Ectodermal cell (in vitro differentiated cells): ENCODE measurements at regions not wholly inside any gene's neighbourhood (a gene's known extent, or its start where the extent isn't known, plus 50 kb on each side); places are given as distances from the start of the nearest gene placed in this dataset.

Experiments
- H3K27ac ChIP-seq: 2 replicates; pipeline ENCODE4 v1.7.0; 2013; ENCODE audit warnings: mild to moderate bottlenecking, low read depth, low read length; ENCODE audit not compliant: insufficient read depth, poor library complexity, severe bottlenecking
- H3K27me3 ChIP-seq: 2 replicates; pipeline ENCODE4 v1.7.0; 2013; ENCODE audit warnings: mild to moderate bottlenecking, low read length; ENCODE audit not compliant: insufficient read depth, control insufficient read depth, poor library complexity, severe bottlenecking
- H3K36me3 ChIP-seq: one replicate; pipeline ENCODE4 v1.7.0; 2013; ENCODE audit warnings: low read length; ENCODE audit not compliant: control insufficient read depth, insufficient read depth
- H3K4me1 ChIP-seq: one replicate; pipeline ENCODE4 v1.7.0; 2013; ENCODE audit warnings: low read length; ENCODE audit not compliant: control insufficient read depth, insufficient read depth
- H3K4me3 ChIP-seq: 2 replicates; pipeline ENCODE4 v1.7.0; 2013; ENCODE audit warnings: low read depth, low read length, control low read depth; ENCODE audit not compliant: insufficient read depth
- H3K9me3 ChIP-seq: 2 replicates; pipeline ENCODE4 v1.7.0; 2013; ENCODE audit warnings: mild to moderate bottlenecking, low read length, moderate library complexity; ENCODE audit not compliant: control insufficient read depth
- WGBS, 2 experiments: methylation state at CpG; one replicate each; pipeline ENCODE4 v1.1.7; 2013; ENCODE audit warnings: missing lambda C conversion rate in 2 of 2; 5-methylcytosine and 5-hydroxymethylcytosine counted together

GRCh38 chr1:182135946-182136345 lies 74.4 kb upstream of the ZNF648 start:
- H3K27ac ChIP-seq = no peak overlapping the region
- no peaks in the 10 kb centered on the region for H3K27me3 ChIP-seq
- H3K4me1 ChIP-seq = no peaks in the 10 kb centered on the region
- H3K4me3 ChIP-seq = no peak overlapping the region
- H3K9me3 ChIP-seq = no peaks in the 10 kb centered on the region
- H3K36me3 ChIP-seq = no peaks in the 10 kb centered on the region
- 96 to 100% methylated on average over 1 of the region's 1 CpG for WGBS, 2 experiments

- WGBS, 2 experiments = 60 to 93% methylated on average over 1 to 4 of the region's 4 CpGs
- H3K4me3 ChIP-seq = no peak overlapping the region
- H3K36me3 ChIP-seq = no peaks in the 10 kb centered on the region
- no peaks in the 10 kb centered on the region for H3K27me3 ChIP-seq
- no peaks in the 10 kb centered on the region for H3K4me1 ChIP-seq
- no peaks in the 10 kb centered on the region for H3K9me3 ChIP-seq
- H3K27ac ChIP-seq = no peak overlapping the region
Measured at GRCh38 chr1:182134257-182134656, 72.7 kb upstream of the ZNF648 start.

- no peaks in the 10 kb centered on the region for H3K36me3 ChIP-seq
- no peaks in the 10 kb centered on the region for H3K27me3 ChIP-seq
- WGBS, 2 experiments = 90 to 94% methylated on average over 6 of the region's 7 CpGs
- no peak overlapping the region for H3K4me3 ChIP-seq
- H3K9me3 ChIP-seq = no peaks in the 10 kb centered on the region
- no peaks in the 10 kb centered on the region for H3K4me1 ChIP-seq
- no peak overlapping the region for H3K27ac ChIP-seq
Measured at GRCh38 chr1:182133181-182133580, 71.7 kb upstream of the ZNF648 start.

GRCh38 chr1:182129398-182129797 lies 67.9 kb upstream of the ZNF648 start:
- 90 to 94% methylated on average over 9 of the region's 9 CpGs for WGBS, 2 experiments
- Histone ChIP-seq H3K4me1 (no peaks in the 10 kb centered on the region), H3K4me3 (no peak overlapping the region), H3K36me3 (no peaks in the 10 kb centered on the region), H3K9me3 (no peaks in the 10 kb centered on the region), H3K27me3 (no peaks in the 10 kb centered on the region), H3K27ac (no peak overlapping the region)

GRCh38 chr1:182128502-182128901 lies 67.0 kb upstream of the ZNF648 start:
- Histone ChIP-seq H3K9me3 (no peaks in the 10 kb centered on the region), H3K4me3 (no peak overlapping the region), H3K36me3 (no peaks in the 10 kb centered on the region), H3K27me3 (no peaks in the 10 kb centered on the region), H3K27ac (no peak overlapping the region), H3K4me1 (no peaks in the 10 kb centered on the region)
- WGBS, 2 experiments = 94 to 95% methylated on average over 6 of the region's 6 CpGs

GRCh38 chr1:182127656-182128055 lies 66.1 kb upstream of the ZNF648 start:
- H3K4me1 ChIP-seq = no peaks in the 10 kb centered on the region
- no peak overlapping the region for H3K4me3 ChIP-seq
- H3K36me3 ChIP-seq = no peaks in the 10 kb centered on the region
- no peak overlapping the region for H3K27ac ChIP-seq
- no peaks in the 10 kb centered on the region for H3K27me3 ChIP-seq
- WGBS, 2 experiments = 92 to 93% methylated on average over 3 of the region's 3 CpGs
- no peaks in the 10 kb centered on the region for H3K9me3 ChIP-seq

- Histone ChIP-seq H3K9me3 (no peaks in the 10 kb centered on the region), H3K4me1 (no peaks in the 10 kb centered on the region), H3K36me3 (no peaks in the 10 kb centered on the region), H3K27me3 (no peaks in the 10 kb centered on the region), H3K27ac (no peak overlapping the region), H3K4me3 (no peak overlapping the region)
- 69 to 96% methylated on average over 2 of the region's 2 CpGs for WGBS, 2 experiments
Measured at GRCh38 chr1:182126272-182126800, 64.8 kb upstream of the ZNF648 start.

- H3K36me3 ChIP-seq = no peaks in the 10 kb centered on the region
Measured at GRCh38 chr1:182122913-182123260, 61.4 kb upstream of the ZNF648 start.

GRCh38 chr1:182122256-182122912 lies 60.9 kb upstream of the ZNF648 start:
- WGBS, 2 experiments = 92 to 97% methylated on average over 1 of the region's 1 CpG
- Histone ChIP-seq H3K27me3 (no peaks in the 10 kb centered on the region), H3K9me3 (no peaks in the 10 kb centered on the region), H3K4me3 (no peak overlapping the region), H3K4me1 (no peaks in the 10 kb centered on the region), H3K36me3 (no peaks in the 10 kb centered on the region), H3K27ac (no peak overlapping the region)

More at GRCh38 chr1:182122913-182123260, 61.4 kb upstream of the ZNF648 start:
- H3K4me3 ChIP-seq = no peak overlapping the region
- no peaks in the 10 kb centered on the region for H3K27me3 ChIP-seq
- H3K27ac ChIP-seq = no peak overlapping the region
- H3K4me1 ChIP-seq = no peaks in the 10 kb centered on the region
- H3K9me3 ChIP-seq = no peaks in the 10 kb centered on the region

GRCh38 chr1:182121787-182122186 lies 60.3 kb upstream of the ZNF648 start:
- H3K4me3 ChIP-seq = no peak overlapping the region
- H3K36me3 ChIP-seq = no peaks in the 10 kb centered on the region
- H3K27me3 ChIP-seq = no peaks in the 10 kb centered on the region
- H3K27ac ChIP-seq = no peak overlapping the region
- no peaks in the 10 kb centered on the region for H3K9me3 ChIP-seq
- 100% methylated on average over 1 to 2 of the region's 2 CpGs for WGBS, 2 experiments
- no peaks in the 10 kb centered on the region for H3K4me1 ChIP-seq
